Endodermal cell (in vitro differentiated cells): ENCODE measurements at regions not wholly inside any gene's neighbourhood (a gene's known extent, or its start where the extent isn't known, plus 50 kb on each side); places are given as distances from the start of the nearest gene placed in this dataset.

Experiments used
- DNase-seq: peaks from one replicate; pipeline ENCODE4 v3.0.0-alpha.2; 2017
- H3K27ac ChIP-seq: 2 replicates; pipeline ENCODE4 v1.5.1; 2013; ENCODE audit warnings: mild to moderate bottlenecking, low read depth, low read length, moderate library complexity
- H3K27me3 ChIP-seq: 2 replicates; pipeline ENCODE4 v1.6.1; 2013; ENCODE audit warnings: mild to moderate bottlenecking, low read length, moderate library complexity; ENCODE audit not compliant: insufficient read depth, control insufficient read depth, poor library complexity, severe bottlenecking
- H3K36me3 ChIP-seq: 2 replicates; pipeline ENCODE4 v1.7.0; 2013; ENCODE audit warnings: mild to moderate bottlenecking, low read length, moderate library complexity; ENCODE audit not compliant: control insufficient read depth, insufficient read depth
- H3K4me1 ChIP-seq: one replicate; pipeline ENCODE4 v1.7.0; 2013; ENCODE audit warnings: low read length; ENCODE audit not compliant: control insufficient read depth, insufficient read depth
- H3K4me3 ChIP-seq: 2 replicates; pipeline ENCODE4 v1.5.1; 2013; ENCODE audit warnings: mild to moderate bottlenecking, low read length, moderate library complexity
- H3K9ac ChIP-seq: 2 replicates; pipeline ENCODE4 v1.6.1; 2013; ENCODE audit warnings: mild to moderate bottlenecking, low read length, moderate library complexity; ENCODE audit not compliant: poor library complexity, severe bottlenecking; ENCODE audit errors: extremely low read depth
- H3K9me3 ChIP-seq: 2 replicates; pipeline ENCODE4 v1.6.1; 2013; ENCODE audit warnings: mild to moderate bottlenecking, low read length, moderate library complexity; ENCODE audit not compliant: control insufficient read depth
- H3K27ac Mint-ChIP-seq: 2 replicates; pipeline ENCODE4 v1.8.0; 2020; ENCODE audit warnings: mixed read lengths
- H3K27me3 Mint-ChIP-seq: 2 replicates; pipeline ENCODE4 v1.8.0; 2021; ENCODE audit warnings: mild to moderate bottlenecking, mixed read lengths; ENCODE audit not compliant: insufficient read depth
- H3K36me3 Mint-ChIP-seq: 2 replicates; pipeline ENCODE4 v1.8.0; 2020; ENCODE audit warnings: low read depth, mixed read lengths
- H3K4me1 Mint-ChIP-seq: 2 replicates; pipeline ENCODE4 v1.8.0; 2020; ENCODE audit warnings: mixed read lengths
- H3K4me3 Mint-ChIP-seq: 2 replicates; pipeline ENCODE4 v1.8.0; 2020; ENCODE audit warnings: mild to moderate bottlenecking, moderate library complexity, mixed read lengths
- H3K9me3 Mint-ChIP-seq: 2 replicates; pipeline ENCODE4 v1.8.0; 2020; ENCODE audit warnings: mild to moderate bottlenecking, mixed read lengths
- WGBS, 2 experiments: methylation state at CpG; one replicate each; pipeline versions ENCODE4 v1.1.5 to v1.1.7; 2013; ENCODE audit warnings: missing lambda C conversion rate in 2 of 2, mixed read lengths in 1 of 2; ENCODE audit not compliant: insufficient coverage in 1 of 2, insufficient read length in 1 of 2; 5-methylcytosine and 5-hydroxymethylcytosine counted together
- TF ChIP-seq, protein P1 (sequence below): fragments of 200-600 bp; sonication (generic); conservative IDR thresholded peaks from 2 replicates; pipeline ENCODE4 v1.5.0; 2021; ENCODE audit warnings: antibody characterized with exemption, mild to moderate bottlenecking

DNA sequence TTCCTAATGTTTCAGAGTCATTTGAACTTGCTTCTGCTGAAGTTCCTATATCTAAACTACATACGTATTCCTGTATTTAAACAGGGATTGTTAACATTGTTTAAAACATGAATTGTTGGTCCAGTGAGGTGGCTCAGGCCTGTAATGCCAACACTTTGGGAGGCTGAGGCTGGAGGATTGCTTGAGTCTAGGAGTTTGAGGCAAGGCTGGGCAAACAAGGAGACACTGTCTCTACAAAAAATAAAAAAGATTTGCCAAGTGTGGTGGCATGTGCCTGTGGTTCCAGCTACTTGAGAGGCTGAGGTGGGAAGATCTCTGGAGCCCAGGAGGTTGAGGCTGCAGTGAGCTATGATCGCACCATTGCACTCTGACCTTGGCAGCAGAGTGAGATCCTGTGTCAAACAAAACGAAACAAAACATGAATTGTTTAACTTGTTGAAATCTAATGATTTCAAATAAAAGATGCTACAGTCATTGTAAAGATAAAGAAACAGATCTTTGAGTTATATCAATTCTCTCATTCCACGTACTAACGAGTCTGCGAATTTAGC, 809.4 kb downstream of the TYW1 start:
- no peaks in the 10 kb centered on the region for H3K36me3 Mint-ChIP-seq
- TF ChIP-seq, protein P1, sequence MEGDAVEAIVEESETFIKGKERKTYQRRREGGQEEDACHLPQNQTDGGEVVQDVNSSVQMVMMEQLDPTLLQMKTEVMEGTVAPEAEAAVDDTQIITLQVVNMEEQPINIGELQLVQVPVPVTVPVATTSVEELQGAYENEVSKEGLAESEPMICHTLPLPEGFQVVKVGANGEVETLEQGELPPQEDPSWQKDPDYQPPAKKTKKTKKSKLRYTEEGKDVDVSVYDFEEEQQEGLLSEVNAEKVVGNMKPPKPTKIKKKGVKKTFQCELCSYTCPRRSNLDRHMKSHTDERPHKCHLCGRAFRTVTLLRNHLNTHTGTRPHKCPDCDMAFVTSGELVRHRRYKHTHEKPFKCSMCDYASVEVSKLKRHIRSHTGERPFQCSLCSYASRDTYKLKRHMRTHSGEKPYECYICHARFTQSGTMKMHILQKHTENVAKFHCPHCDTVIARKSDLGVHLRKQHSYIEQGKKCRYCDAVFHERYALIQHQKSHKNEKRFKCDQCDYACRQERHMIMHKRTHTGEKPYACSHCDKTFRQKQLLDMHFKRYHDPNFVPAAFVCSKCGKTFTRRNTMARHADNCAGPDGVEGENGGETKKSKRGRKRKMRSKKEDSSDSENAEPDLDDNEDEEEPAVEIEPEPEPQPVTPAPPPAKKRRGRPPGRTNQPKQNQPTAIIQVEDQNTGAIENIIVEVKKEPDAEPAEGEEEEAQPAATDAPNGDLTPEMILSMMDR = no peak
- no peak overlapping the region for H3K4me3 Mint-ChIP-seq
- WGBS, 2 experiments = 93 to 97% methylated on average over 5 to 6 of the region's 6 CpGs
- no peaks in the 10 kb centered on the region for H3K9me3 Mint-ChIP-seq
- H3K27ac Mint-ChIP-seq = no peak overlapping the region
- Histone ChIP-seq H3K9me3 (no peaks in the 10 kb centered on the region), H3K9ac (no peak overlapping the region), H3K27me3 (no peaks in the 10 kb centered on the region), H3K4me3 (no peak overlapping the region), H3K27ac (no peak overlapping the region), H3K4me1 (no peaks in the 10 kb centered on the region), H3K36me3 (no peaks in the 10 kb centered on the region)
- H3K4me1 Mint-ChIP-seq = peaks cover 8% of the 10 kb centered on the region
- H3K27me3 Mint-ChIP-seq = peaks cover 15% of the 10 kb centered on the region
- no peak for DNase-seq

DNA sequence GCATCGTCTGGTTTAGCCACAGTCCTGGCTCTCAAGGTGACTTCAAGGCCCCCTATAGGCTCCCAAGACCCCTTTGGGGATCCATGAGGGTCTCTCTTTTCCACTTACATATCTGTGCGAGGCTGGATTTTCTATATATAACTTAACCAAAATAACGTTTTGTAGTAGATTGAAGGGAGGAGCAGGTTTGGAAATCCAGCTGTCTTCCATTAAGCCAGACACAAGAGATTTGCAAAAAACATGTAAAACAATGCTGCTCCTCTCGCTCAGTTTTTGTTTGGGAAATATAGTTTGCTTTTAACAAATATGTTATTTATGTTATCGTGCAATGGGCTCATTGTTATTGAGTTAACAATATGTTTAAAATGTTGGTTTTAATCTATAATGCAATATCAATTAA, 811.2 kb downstream of the TYW1 start:
- H3K4me1 Mint-ChIP-seq = peaks cover 2% of the 10 kb centered on the region
- peaks cover 16% of the 10 kb centered on the region for H3K27me3 Mint-ChIP-seq
- DNase-seq = no peak
- H3K36me3 Mint-ChIP-seq = no peaks in the 10 kb centered on the region
- H3K27ac Mint-ChIP-seq = no peak overlapping the region
- Histone ChIP-seq H3K27me3 (no peaks in the 10 kb centered on the region), H3K9me3 (no peaks in the 10 kb centered on the region), H3K9ac (no peak overlapping the region), H3K27ac (no peak overlapping the region), H3K4me1 (no peaks in the 10 kb centered on the region), H3K4me3 (no peak overlapping the region), H3K36me3 (no peaks in the 10 kb centered on the region)
- no peaks in the 10 kb centered on the region for H3K9me3 Mint-ChIP-seq
- no peak overlapping the region for H3K4me3 Mint-ChIP-seq
- 92 to 97% methylated on average over 2 to 5 of the region's 5 CpGs for WGBS, 2 experiments
- TF ChIP-seq, protein P1 = no peak

DNA sequence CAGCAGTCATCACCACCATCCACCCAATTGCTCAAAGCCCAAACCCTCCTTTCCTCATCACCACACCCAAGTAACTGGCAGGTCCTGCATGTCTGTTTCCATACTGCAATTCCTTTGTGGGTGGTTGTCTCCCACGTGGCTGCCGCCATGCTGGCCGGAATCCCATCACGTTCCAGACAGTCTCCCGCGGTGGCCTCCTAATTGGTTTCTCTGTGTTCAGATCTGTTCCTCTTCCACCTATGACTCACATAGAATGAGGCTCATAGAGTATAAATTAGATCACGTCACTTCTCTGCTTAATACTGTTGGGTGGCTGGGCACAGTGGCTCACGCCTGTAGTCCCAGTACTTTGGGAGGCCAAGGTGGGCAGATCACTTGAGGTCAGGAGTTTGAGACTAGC, 813.0 kb downstream of the TYW1 start:
- Histone ChIP-seq H3K9me3 (no peaks in the 10 kb centered on the region), H3K27ac (no peak overlapping the region), H3K9ac (no peak overlapping the region), H3K27me3 (no peaks in the 10 kb centered on the region), H3K36me3 (no peaks in the 10 kb centered on the region), H3K4me1 (no peaks in the 10 kb centered on the region), H3K4me3 (no peak overlapping the region)
- H3K36me3 Mint-ChIP-seq = no peaks in the 10 kb centered on the region
- no peak overlapping the region for H3K27ac Mint-ChIP-seq
- H3K4me3 Mint-ChIP-seq = no peak overlapping the region
- H3K4me1 Mint-ChIP-seq = no peaks in the 10 kb centered on the region
- no peaks in the 10 kb centered on the region for H3K9me3 Mint-ChIP-seq
- TF ChIP-seq, protein P1 = no peak
- H3K27me3 Mint-ChIP-seq = peaks cover 9% of the 10 kb centered on the region
- no peak for DNase-seq
- 83 to 95% methylated on average over 2 to 8 of the region's 8 CpGs for WGBS, 2 experiments
